Lung (tissue), 11 donors: ENCODE measurements at regions not wholly inside any gene's neighbourhood (a gene's known extent, or its start where the extent isn't known, plus 50 kb on each side); places are given as distances from the start of the nearest gene placed in this dataset.
A peak's percentile ranks its signal among the peaks of the same experiment; 100 is the strongest.

Source experiments
- ATAC-seq: fragments of 200-7000 bp; cut with Tn5 transposase; one replicate; pipeline ENCODE4 v1.9.1; 2020; ENCODE audit warnings: moderate number of reproducible peaks; ENCODE audit not compliant: insufficient read depth, low FRiP score
- DNase-seq, 3 donors: peaks; one replicate each; pipeline ENCODE4 v3.0.0-alpha.2; 2013 to 2017
- H3K27ac ChIP-seq, 2 donors: one replicate each; pipeline ENCODE4 v1.5.1; 2013; ENCODE audit warnings: mild to moderate bottlenecking in 2 of 2, moderate library complexity in 2 of 2, control low read depth in 1 of 2, inconsistent platforms in 1 of 2, low read depth in 1 of 2, low read length in 1 of 2
- H3K27me3 ChIP-seq, 3 donors: one replicate each; pipeline ENCODE4 v1.5.1; 2013; ENCODE audit warnings: low read length in 2 of 3; ENCODE audit not compliant: control insufficient read depth in 3 of 3, insufficient read depth in 3 of 3
- H3K36me3 ChIP-seq, 4 donors: one replicate each; pipeline ENCODE4 v1.5.1; 2013; ENCODE audit warnings: low read length in 4 of 4, mild to moderate bottlenecking in 1 of 4, moderate library complexity in 1 of 4; ENCODE audit not compliant: control insufficient read depth in 4 of 4, insufficient read depth in 4 of 4
- H3K4me1 ChIP-seq, 5 donors: one replicate each; pipeline ENCODE4 v1.5.1; 2013; ENCODE audit warnings: low read length in 5 of 5, mild to moderate bottlenecking in 2 of 5, moderate library complexity in 1 of 5; ENCODE audit not compliant: control insufficient read depth in 5 of 5, insufficient read depth in 5 of 5
- H3K4me3 ChIP-seq: one replicate; pipeline ENCODE4 v1.5.1; 2013; ENCODE audit warnings: mild to moderate bottlenecking, control low read depth, moderate library complexity
- H3K9ac ChIP-seq, 2 donors: one replicate each; pipeline ENCODE4 v1.5.1; 2013; ENCODE audit warnings: low read length in 2 of 2, control low read depth in 1 of 2; ENCODE audit not compliant: insufficient read depth in 1 of 2
- H3K9me3 ChIP-seq, 4 donors: one replicate each; pipeline ENCODE4 v1.5.1; 2013; ENCODE audit warnings: low read length in 3 of 4, mild to moderate bottlenecking in 1 of 4, moderate library complexity in 1 of 4; ENCODE audit not compliant: control insufficient read depth in 4 of 4, insufficient read depth in 3 of 4
- WGBS, 2 donors: extraction: QIAGEN DNeasy Blood & Tissue Kit; methylation state at CpG; one replicate each; pipeline ENCODE4 v1.1.7; 2013; 5-methylcytosine and 5-hydroxymethylcytosine counted together
- TF ChIP-seq, protein P1 (sequence below): IDR thresholded peaks from 2 replicates; pipeline ENCODE4 v1.5.1; 2012; ENCODE audit warnings: mild to moderate bottlenecking; ENCODE audit errors: control extremely low read depth, extremely low read depth
- donor health status: control.
- donor health status: control.
- donor health status: Bipolar disorder and iron deficiency.
- donor health status: healthy.
- donor health status: DM: yes; HTN: yes; CAD: no.

DNA sequence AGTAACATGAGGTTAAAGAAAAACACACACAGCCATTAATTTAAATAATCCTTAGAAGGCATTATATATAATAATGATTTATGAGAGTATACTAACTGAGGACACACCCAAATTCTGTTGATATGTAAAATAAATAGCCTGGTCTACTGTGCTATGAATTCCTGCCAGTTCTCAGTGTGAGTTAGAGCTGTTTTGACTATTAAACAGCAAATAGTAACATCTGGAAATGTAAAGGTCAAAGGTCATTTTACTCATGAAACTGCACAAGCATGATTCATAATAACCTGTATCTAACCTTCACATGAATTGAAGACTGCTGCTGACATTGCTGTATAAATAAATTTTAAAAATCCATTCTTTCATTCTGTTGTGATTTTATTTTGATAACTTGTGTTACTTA is 966.7 kb downstream of the SLC6A15 start:
- Histone ChIP-seq H3K36me3 (no peaks in the 10 kb centered on the region), H3K27ac (no peak overlapping the region), H3K9ac (no peak overlapping the region), H3K4me3 (no peak overlapping the region), H3K4me1 (no peaks in the 10 kb centered on the region), H3K27me3 (no peaks in the 10 kb centered on the region), H3K9me3 (peaks cover 0 to 2% (median 0%) of the 10 kb centered on the region in 4 donors)
- no peak for ATAC-seq
- no peak for DNase-seq
- TF ChIP-seq, protein P1, sequence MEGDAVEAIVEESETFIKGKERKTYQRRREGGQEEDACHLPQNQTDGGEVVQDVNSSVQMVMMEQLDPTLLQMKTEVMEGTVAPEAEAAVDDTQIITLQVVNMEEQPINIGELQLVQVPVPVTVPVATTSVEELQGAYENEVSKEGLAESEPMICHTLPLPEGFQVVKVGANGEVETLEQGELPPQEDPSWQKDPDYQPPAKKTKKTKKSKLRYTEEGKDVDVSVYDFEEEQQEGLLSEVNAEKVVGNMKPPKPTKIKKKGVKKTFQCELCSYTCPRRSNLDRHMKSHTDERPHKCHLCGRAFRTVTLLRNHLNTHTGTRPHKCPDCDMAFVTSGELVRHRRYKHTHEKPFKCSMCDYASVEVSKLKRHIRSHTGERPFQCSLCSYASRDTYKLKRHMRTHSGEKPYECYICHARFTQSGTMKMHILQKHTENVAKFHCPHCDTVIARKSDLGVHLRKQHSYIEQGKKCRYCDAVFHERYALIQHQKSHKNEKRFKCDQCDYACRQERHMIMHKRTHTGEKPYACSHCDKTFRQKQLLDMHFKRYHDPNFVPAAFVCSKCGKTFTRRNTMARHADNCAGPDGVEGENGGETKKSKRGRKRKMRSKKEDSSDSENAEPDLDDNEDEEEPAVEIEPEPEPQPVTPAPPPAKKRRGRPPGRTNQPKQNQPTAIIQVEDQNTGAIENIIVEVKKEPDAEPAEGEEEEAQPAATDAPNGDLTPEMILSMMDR = no peak

DNA sequence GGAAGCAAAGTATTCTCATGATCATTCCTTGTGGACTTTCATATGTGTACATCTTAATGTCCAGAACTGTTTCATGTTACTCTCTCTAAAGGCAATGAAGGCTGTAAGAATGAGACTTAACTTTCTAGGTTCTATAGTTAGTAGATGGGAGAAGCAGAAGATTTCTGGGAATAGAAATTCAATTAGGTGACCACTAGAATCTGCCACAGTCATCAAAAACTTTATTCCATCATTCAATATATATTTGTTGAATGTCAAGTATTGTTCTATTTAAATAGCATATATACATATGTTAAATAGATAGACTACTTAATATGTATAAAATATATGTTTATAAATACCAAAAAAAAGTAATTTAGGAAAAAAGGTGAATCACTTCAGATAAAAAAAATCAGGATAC is 972.9 kb downstream of the SLC6A15 start:
- Histone ChIP-seq H3K9me3 (no peaks in the 10 kb centered on the region), H3K4me1 (no peaks in the 10 kb centered on the region), H3K4me3 (no peak overlapping the region), H3K9ac (no peak overlapping the region), H3K27me3 (no peaks in the 10 kb centered on the region), H3K27ac (no peak overlapping the region), H3K36me3 (no peaks in the 10 kb centered on the region)
- TF ChIP-seq, protein P1 = no peak
- ATAC-seq = no peak
- DNase-seq = no peak

DNA sequence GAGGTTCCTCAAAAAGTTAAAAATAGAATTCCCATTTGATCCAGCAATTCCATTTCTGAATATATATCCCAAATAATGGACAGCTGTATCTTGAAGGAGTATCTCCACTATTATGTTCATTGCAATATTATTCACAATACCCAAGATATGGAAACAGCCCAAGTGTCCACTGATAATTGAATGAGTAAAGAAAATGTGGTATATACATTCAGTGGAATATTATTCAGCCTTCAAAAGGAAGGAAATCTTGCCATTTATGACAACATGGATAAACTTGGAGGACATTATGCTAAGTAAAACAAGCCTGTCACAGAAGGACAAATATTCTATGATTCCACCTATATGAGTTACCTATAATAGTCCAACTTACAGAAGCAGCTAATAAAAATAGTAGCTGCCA is 979.0 kb downstream of the SLC6A15 start:
- DNase-seq (no peak), ATAC-seq (no peak)
- Histone ChIP-seq H3K4me3 (no peak overlapping the region), H3K9ac (no peak overlapping the region), H3K9me3 (no peaks in the 10 kb centered on the region), H3K4me1 (no peaks in the 10 kb centered on the region), H3K27ac (no peak overlapping the region), H3K36me3 (no peaks in the 10 kb centered on the region), H3K27me3 (no peaks in the 10 kb centered on the region)
- TF ChIP-seq, protein P1 = no peak

DNA sequence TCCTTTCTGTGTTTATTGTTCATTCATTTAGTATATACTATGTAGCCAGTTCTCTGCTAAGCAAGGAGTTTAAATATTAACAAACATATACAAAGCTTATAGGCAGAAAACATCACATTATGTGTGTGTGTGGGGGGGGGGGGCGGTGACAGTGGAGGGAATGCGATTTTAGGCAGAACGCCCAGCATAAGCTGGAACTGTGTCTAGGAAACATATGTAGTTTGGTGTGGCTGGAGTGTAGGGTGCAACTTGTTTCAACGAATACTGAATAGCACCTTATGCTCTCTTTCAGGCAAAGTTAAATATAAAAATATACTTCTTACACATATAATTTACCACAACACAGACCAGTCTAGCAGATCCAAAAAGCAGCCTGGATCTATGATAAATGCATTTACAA is 980.6 kb downstream of the SLC6A15 start:
- WGBS, 2 donors = 70 to 87% methylated on average over 4 of the region's 4 CpGs
- DNase-seq (peak in 2 of 3 donors; percentile 11 to 28), ATAC-seq (no peak)
- H3K4me1 ChIP-seq = no peaks in the 10 kb centered on the region
- H3K36me3 ChIP-seq = no peaks in the 10 kb centered on the region
- no peak overlapping the region for H3K4me3 ChIP-seq
- H3K9me3 ChIP-seq = no peaks in the 10 kb centered on the region
- H3K27ac ChIP-seq = no peak overlapping the region
- no peaks in the 10 kb centered on the region for H3K27me3 ChIP-seq
- TF ChIP-seq, protein P1 = no peak
- no peak overlapping the region for H3K9ac ChIP-seq
